ENCODE measurements at regions not wholly inside any gene's neighbourhood (a gene's known extent, or its start where the extent isn't known, plus 50 kb on each side); places are given as distances from the start of the nearest gene placed in this dataset.

- TF ChIP-seq REST (IDR thresholded peaks at IDR 0.05; ENCODE audit: low read depth, low read length) (no peak), MYC (IDR thresholded peaks at IDR 0.05; ENCODE audit: insufficient read depth, insufficient read length, insufficient replicate concordance, low read length, severe bottlenecking) (no peak), ZNF592 (IDR thresholded peaks at IDR 0.05) (no peak), SRF (IDR thresholded peaks at IDR 0.05; ENCODE audit: low read depth in 2 of 2, low read length in 2 of 2) (no peak), SMARCA5 (IDR thresholded peaks at IDR 0.05) (no peak)
These were observed 190.0 kb upstream of the S1PR3 start (continued) for GRCh38 chr9:88801214-88801796.
